Femur (tissue), 1 donor: ENCODE measurements at regions not wholly inside any gene's neighbourhood (a gene's known extent, or its start where the extent isn't known, plus 50 kb on each side); places are given as distances from the start of the nearest gene placed in this dataset.
A peak's percentile ranks its signal among the peaks of the same experiment; 100 is the strongest.
"Not testable (repeated sequence)": the region's sequence is repeated elsewhere in the genome, so short reads cannot be mapped to it uniquely, and the experiment has no call there.

Source experiments
- DNase-seq: peaks from one replicate; pipeline ENCODE4 v3.0.0-alpha.2; 2017

GRCh38 chr11:45402049-45402630 is 116.0 kb upstream of the SYT13 start:
- DNase-seq, result no peak

DNA sequence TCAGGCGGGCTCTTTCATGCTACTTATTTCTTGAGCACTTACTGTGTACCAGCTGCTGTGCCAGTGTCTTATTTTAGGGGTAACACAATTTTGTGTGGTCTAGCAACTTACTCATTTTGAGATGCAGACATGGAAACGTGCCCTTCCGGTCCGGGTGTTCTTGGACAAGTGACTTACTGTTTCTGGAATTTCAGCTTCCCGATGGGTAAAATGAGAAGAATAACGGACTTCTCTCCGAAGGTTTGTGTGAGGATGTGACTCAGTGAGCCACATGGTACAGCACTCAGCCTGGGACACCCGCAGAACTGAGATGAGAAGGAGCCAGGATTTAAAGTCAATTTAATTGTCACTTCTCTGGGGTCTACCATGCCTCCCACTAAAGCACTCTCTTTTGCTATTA is 114.5 kb upstream of the SYT13 start:
- DNase-seq, result no peak

GRCh38 chr11:45399166-45399565 is 113.0 kb upstream of the SYT13 start:
- no peak for DNase-seq

DNA sequence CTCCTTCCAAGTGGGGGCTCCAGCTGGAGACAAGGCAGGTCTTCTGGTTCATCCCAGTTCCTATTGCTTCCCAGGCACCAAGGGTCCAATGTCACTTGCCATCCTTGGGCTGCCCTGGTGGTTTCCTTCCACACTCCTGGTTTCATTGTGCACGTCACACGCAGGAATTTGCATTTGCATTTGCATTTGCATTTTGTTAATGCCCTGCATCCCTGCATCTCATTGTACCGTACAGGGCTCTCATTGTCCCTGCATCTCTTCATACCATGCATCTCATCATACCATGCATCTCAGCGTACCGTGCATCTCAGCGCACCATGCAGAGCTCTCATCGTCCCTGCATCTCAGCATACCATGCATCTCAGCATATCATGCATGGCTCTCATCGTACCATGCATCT is 112.2 kb upstream of the SYT13 start:
- no peak for DNase-seq

DNA sequence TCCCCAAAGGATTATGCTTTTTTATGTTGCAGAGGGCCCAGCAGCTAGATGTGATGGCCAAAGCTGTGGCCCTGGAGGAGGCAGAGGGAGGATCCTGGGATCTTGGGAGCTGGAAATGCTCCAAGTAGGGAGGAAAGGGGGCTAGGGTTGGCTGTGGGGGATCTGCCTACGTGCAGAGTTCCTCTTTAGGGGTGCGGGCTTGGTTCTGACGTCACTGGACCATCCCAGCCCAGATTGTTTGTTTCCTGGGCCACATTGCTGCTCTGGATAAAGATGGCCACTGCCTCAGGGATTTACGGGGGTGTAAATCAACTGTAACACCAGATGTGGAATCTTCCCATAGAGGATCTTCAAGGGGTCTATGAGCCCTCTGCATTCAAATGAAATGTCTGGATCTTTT is 110.3 kb upstream of the SYT13 start:
- DNase-seq, result no peak

GRCh38 chr11:45395947-45396346 is 109.8 kb upstream of the SYT13 start:
- no peak for DNase-seq

DNA sequence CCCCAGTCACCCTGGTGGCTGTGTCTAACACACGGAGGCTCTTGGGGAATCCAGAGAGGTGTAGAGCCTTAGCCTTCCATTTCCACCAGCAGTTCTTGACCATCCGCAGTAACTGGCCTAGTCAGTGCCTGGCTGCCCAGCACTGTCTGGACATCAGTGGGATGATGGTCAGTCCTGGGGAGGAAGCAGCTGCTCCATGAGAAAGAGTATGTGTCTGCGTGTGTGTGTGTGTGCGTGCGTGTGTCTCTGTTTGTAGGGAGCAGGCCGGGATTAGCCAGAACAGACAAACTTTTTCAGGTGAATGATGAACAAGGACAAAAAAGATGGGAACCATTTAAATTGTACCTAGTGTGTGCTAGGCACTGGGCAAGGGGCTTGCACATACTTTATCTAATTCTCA is 109.3 kb upstream of the SYT13 start:
- no peak for DNase-seq

DNA sequence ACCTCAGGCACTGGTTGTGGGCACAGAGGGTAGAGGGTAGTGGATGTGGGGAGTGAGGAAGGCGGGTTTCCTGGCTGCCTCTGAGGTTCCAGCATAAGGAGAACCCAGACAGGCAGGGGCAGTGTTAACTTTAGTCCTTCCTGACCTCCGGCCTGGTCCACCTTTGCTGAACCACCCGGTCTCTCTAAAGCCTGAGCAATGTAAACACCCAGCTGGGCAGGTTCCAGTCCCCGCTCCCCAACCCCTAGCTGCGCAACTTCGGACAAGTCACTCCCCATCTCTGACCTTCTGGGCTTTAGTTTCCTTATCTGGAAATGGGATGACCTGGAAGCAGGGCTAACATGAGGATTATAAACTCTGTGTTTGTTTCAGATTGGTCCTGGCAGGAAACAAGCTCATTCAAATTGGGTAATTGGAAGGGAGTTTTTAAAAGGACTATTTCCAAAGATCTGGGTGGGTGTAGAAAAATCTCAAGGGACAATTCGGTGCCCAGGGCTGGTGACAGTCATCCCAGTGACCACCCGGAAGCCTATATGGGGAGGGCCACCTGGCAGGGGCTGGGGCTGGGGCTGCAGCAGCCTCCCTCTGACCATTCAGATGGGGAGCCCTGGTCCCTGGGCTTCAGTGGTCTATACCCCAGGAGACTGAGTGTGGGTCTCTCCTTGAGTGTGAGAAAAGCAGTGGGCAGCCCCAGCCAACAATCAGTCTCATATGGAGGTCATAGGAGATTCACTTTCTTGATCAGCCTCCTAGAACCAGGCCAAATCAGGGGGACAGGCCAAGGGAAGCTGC is 108.3 kb upstream of the SYT13 start:
- no peak for DNase-seq

DNA sequence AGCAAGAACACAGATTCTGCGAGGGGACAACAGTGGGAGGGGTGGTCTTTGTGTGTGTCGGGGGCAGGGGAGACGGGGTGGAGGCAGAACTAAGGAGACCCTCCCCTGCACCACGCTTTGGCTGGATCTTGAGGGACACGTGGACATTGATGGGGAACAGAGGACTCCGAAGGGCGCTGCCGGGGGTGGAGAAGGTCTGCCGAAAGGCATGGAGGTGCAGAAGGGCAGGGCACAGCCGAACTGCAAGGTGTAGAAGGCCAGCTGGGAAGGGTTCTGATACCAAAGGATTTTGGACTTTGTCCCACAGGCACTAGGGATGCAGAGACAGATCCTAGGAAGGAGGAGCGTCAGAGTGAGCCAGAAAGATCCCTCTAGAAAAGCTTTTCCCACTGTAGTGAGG is 107.7 kb upstream of the SYT13 start:
- DNase-seq, result no peak

DNA sequence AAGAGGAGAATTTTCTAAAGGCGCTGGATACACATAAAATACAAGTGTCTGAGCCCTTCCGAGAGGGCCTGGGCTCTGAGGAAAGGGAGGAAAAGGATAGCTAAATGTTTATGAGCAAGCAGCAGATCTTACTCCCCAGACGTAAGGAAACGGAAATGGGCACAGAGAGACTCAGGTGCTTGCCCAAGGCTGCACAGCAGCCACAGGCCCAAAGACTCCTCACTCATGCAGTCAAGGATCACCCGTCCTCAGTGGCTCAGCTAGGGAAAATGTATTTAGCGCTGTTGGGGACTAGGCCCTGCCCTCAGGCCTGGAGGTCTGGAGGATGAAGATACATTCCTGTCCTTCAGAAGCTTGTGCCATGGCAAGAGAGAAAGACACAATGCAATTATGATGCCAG is 107.2 kb upstream of the SYT13 start:
- no peak for DNase-seq

DNA sequence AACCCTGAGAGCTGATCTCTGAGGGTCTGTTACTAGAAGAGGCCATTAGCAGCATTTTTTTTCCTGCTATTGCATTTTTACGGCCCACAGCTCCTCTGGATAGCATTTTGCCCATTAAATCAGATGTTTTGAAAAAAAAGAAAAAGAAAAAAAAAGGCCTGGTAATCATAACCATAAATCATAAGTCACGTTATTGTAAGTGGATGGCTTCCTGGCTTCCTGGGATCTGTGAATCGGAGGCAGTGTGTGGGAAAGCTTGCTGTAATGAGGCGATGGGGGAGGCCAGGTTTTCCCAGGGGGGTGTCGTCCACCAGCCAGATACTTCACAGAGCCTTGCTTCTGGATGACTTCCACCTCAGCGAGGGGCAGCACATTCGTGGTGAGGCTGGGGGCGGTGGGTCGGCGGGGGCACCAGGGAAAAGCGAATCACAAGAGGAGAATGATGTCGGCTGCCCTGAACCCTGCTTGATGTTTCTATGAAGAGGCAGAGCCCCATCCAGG is 106.5 kb upstream of the SYT13 start:
- no peak for DNase-seq

- DNase-seq, result no peak
These were observed 106.0 kb upstream of the SYT13 start for GRCh38 chr11:45392154-45392553.

GRCh38 chr11:45391168-45391850 is 105.2 kb upstream of the SYT13 start:
- DNase-seq, result no peak

GRCh38 chr11:45390407-45390806 is 104.3 kb upstream of the SYT13 start:
- no peak for DNase-seq

GRCh38 chr11:45388472-45388871 is 102.3 kb upstream of the SYT13 start:
- DNase-seq, result no peak

- DNase-seq, result not testable (repeated sequence)
These were observed 101.7 kb upstream of the SYT13 start for GRCh38 chr11:45387885-45388284.

- no peak for DNase-seq
These were observed 100.8 kb upstream of the SYT13 start for GRCh38 chr11:45386972-45387371.

- DNase-seq, result no peak
These were observed 99.7 kb upstream of the SYT13 start for GRCh38 chr11:45385844-45386243.

DNA sequence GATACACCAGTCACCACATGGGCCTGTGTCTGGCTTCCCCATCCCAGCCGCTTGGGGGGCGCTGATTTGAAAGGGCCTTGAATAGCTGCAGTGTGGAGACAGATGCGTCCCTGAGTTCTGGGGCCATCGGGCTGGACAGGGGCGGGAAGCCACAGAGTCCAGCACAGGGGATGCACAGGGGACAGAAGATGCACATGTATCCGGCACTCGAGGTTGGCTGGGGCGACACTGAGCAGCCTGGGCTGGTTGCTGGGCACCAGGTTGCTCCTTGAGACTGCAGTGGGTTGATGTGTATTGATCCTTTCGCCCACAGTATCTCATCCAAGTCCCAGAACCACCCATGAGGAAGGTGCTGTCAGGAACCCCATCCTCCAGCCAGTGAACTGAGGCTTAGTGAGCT is 99.3 kb upstream of the SYT13 start:
- DNase-seq, result no peak

- DNase-seq, result no peak
These were observed 98.6 kb upstream of the SYT13 start for GRCh38 chr11:45384711-45385241.

GRCh38 chr11:45384016-45384415 is 97.9 kb upstream of the SYT13 start:
- DNase-seq, result no peak

GRCh38 chr11:45383224-45383623 is 97.1 kb upstream of the SYT13 start:
- DNase-seq, result peak; percentile 77

DNA sequence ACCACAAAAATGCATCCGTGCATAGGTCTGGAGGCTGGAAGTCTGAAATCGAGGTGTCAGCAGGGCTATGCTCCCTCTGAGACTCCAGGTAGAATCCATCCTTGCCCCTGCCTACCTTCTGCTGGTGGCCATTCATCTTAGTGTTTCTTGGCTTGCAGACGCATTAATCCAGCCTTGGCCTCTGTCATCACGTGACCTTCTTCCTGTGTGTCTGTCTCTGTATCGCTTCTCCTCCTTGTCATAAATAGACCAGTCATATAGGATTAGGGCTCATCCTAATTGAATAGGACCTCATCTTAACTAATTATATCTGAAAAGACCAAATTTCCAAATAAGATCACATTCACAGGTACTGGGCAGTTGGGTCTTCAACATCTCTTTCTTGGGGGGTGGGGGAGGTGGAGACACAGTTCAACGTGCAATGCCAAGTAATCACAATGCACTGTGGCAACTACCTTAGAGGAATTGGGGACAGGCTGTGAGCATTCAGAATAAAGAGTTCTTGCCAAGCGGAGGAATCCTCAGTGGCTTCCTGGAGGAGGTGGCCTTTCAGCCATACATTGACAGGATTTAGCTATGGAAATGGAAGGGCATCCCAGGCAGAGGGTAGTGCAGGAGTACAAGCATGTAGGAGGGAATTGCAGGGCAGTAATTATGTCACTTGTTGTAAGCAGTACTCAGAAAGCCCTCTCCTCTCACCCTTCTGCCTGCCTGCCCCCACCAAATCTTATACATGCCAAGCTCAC is 96.2 kb upstream of the SYT13 start:
- DNase-seq, result no peak
